HL-60/S4 (cell line): ENCODE measurements at regions not wholly inside any gene's neighbourhood (a gene's known extent, or its start where the extent isn't known, plus 50 kb on each side); places are given as distances from the start of the nearest gene placed in this dataset.

Experiments
- in situ Hi-C: fragments of 300-500 bp; cut with MboI; formaldehyde crosslinking; loops from 2 replicates; pipeline ENCODE4 v1.14.3; 2022; ENCODE audit warnings: low sequenced_read_pairs

GRCh38 chr17:14840616-14841231 lies 424.4 kb downstream of the PMP22 start:
- in situ Hi-C loops = no loop called here

GRCh38 chr17:14838567-14838966 lies 426.6 kb downstream of the PMP22 start:
- in situ Hi-C loops = no loop called here

- in situ Hi-C loops = no loop called here
Measured at GRCh38 chr17:14833201-14833785, 431.8 kb downstream of the PMP22 start.

DNA sequence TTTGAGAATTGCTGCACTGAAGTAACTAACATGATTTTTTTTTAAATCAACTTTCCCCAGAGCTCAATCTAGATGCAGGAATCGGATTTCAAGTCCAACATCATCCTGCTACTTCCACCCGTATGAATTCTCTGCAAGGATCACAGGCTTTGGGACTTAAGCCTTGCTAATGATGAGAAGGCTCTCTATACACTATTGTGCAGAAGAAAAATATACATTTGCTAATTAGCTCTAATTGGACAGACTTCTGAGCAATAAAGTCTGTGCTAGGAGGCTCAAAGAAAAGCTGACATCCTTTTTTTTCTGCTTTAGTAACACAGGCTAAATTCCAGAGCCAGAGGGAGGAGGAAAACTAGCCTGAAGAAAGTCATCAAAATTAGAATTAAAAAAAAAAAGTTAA lies 433.6 kb downstream of the PMP22 start:
- in situ Hi-C loops = no loop called here

- in situ Hi-C loops = no loop called here
Measured at GRCh38 chr17:14827396-14827919, 437.7 kb downstream of the PMP22 start.

- in situ Hi-C loops = no loop called here
Measured at GRCh38 chr17:14826358-14826757, 438.8 kb downstream of the PMP22 start.

GRCh38 chr17:14818469-14818868 lies 446.7 kb downstream of the PMP22 start:
- in situ Hi-C loops = no loop called here

DNA sequence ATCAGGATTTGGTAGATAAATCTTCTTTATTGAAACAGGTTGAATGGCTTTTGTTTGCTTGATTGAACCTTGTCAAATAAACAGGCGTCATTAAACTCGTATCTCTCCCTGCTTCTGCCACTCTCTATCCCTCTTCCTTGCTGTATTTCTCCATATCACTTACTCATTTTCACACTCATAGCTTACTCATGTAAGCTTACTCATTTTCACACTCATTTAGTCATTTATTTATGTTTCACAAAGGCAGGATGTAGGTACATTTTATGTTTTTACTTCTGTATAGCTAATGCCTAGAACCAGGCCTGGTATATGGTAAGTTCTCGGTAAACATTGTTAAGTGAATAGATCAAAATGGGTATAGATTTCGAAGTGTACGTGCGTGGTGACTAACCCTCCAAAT lies 450.0 kb downstream of the PMP22 start:
- in situ Hi-C loops = no loop called here

- in situ Hi-C loops = no loop called here
Measured at GRCh38 chr17:14813649-14814370, 451.3 kb downstream of the PMP22 start.

DNA sequence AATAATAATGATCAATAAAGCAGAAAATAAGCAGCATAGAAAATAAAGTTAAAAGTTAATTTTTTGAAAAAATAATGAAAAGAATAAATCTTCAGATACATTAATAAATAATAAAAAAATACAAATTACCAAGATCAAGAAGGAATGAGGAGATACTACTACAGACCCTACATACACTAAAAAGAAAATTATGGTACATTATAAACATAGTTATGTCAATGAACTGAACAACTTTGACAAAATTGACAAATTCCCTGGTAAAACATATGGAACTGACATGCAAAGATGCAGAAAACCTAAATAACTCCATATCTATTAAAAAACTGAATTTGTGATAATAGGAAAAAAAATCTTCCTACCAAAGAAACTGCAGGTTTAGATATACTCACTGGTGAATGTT lies 456.7 kb downstream of the PMP22 start:
- in situ Hi-C loops = no loop called here

- in situ Hi-C loops = no loop called here
Measured at GRCh38 chr17:14805348-14805747, 459.8 kb downstream of the PMP22 start.

DNA sequence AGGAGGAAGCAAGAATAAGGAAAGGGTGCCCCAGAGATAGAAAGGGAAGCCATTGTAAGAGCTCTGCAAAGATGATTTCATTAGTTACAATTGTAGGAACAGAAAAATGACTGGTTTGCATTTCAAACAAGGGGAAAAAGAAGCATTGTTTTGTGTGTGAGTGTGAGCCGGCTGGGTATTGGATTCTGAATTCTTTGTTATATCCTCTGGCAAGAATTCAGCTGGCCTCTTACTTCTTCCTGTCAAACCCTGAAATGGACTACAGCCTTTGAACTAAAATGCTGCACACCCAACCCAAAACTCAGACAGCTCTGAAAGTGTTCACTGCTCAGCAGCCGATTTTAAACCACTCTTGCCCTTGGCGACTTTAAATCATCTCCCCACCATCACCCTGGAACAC lies 461.3 kb downstream of the PMP22 start:
- in situ Hi-C loops = no loop called here

DNA sequence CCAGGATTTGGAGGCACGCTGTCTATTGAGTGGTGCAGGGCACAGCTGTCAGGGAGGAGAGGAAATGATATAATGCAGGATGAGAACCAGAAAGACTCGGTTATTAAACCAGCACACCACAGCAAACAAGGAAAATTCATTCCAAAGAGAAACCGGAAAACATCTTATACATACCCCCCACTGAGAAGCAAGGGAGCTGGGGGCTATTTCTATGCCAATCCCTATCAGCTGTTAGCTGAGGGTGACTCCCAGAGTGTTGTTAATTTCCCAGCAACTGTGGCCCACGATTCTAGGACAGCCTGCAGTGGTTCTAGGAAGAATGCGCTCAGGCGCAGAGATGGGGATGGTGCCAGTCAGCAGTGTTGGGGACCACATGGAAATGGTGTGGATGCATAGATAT lies 467.3 kb downstream of the PMP22 start:
- in situ Hi-C loops = no loop called here

DNA sequence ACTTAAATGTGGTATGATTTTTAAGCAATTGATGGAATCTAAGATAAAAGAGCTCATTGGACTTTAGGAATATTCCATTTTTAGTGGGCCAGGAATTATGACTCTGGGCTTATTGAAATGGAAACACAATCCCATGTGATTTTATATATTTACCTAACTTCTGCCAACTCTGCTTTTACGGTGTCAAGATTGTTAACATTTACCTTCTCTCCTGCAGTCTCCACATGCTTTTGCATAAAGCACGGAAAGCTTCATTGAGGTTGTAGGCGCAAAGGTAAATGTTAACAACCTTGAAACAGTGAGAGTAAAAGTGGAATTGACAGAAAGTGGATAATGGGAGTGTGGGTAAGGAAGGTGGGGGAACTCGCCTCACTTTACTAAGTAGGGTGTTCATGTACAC lies 468.1 kb downstream of the PMP22 start:
- in situ Hi-C loops = no loop called here

DNA sequence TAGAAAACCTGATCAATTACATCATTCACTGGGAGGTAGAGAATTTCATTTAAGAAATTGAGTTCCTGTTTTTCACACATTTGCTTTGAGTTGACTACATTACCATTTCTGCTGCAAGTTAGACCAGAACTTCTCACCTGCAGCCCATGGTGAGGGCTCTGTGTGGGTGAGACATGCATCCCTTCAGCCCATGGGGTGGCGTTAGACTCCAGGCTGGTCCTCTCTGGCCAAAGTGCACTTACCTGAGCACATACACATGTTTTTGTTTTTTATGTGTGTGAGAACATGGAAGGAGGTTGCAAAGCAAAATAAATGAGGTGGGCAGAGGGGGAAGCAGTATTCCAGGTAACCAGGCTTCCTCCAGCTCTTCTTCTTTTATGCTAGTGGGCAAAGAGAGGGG lies 470.2 kb downstream of the PMP22 start:
- in situ Hi-C loops = no loop called here

- in situ Hi-C loops = no loop called here
Measured at GRCh38 chr17:14793237-14793636, 471.9 kb downstream of the PMP22 start.

DNA sequence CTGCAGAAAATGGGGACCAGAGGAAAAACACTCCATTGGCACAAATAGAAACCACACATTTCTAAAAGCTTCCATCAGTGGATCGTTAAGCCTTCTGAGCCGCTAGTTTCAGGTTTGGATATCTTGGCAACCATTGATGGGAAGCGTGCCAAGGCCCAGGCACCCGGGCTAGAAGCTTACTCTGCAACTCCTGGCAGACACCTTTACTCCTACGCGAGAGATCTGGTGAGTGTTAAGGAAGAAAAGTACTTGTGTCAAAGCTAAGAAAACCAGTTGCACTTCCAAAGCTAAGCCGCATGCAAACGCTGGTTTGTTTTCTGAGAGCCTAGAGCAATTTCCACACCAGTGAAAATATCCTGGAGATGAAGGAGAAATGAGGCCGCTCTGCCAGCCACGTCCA lies 472.4 kb downstream of the PMP22 start:
- in situ Hi-C loops = no loop called here

GRCh38 chr17:14791221-14791620 lies 473.9 kb downstream of the PMP22 start:
- in situ Hi-C loops = no loop called here

DNA sequence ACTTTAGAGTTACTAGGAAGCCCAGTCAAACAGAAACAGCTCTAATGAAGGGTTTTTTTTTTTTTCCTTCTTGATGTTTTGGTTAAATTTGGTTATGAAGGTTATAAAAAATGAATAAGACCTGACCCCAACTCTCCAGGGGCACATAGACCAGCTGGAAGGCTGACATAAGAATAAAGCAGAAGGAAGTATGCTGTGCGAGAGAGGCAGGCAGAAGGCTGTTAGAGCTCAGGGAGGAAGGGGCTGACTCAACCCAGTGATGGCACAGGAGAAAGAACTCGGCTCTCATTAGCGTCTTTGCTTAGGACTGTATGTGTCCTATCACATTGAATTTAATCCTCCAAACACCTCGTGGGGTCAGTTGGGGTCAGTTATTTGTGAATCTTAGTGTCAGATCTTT lies 474.6 kb downstream of the PMP22 start:
- in situ Hi-C loops = no loop called here

GRCh38 chr17:14784997-14785696 lies 480.0 kb downstream of the PMP22 start:
- in situ Hi-C loops = no loop called here

- in situ Hi-C loops = no loop called here
Measured at GRCh38 chr17:14781123-14781522, 480.2 kb downstream of the HS3ST3B1 start.
